ENCODE measurements at regions not wholly inside any gene's neighbourhood (a gene's known extent, or its start where the extent isn't known, plus 50 kb on each side); places are given as distances from the start of the nearest gene placed in this dataset.

DNA sequence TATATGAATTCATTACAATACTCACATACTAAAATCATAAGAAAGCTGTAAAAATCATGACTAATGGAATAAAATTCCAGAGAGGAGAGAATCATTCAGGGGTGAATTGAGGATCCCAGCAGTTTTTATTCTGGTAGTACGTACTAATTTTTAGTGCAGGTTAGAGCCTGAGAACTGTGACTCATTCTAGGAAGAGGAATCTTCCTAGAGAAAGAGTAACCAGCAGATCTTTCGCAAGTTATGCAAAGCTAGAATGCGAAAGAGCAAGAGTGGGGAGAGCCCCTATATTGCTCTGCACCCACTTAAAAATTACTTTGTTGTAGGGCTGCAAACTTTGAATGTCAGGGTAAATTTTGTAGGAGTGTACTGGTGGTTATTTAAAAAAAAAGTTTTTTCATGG, 303.6 kb upstream of the ARPP21 start:
- no peak overlapping the region for H3K27ac ChIP-seq
- no peak overlapping the region for H3K4me3 ChIP-seq

DNA sequence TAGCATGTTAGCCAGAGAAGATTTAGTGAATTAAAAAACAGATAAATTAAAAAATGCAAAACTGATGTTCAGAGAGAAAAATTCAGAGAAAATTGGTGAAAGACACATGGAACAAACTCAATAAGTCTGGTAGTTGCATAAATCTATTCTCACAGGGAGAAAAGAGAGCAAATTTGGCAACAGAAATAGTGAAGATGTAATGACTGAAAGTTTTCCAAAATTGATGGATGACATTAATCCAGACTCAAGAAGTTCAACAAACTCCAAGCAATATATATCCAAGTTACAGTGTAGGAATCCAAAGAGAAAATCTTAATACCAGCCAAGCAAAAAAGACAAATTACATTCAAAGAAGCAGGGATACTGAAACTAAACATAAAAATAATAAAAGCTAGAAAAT, 302.7 kb upstream of the ARPP21 start:
- Histone ChIP-seq H3K4me3 (no peak overlapping the region), H3K27ac (no peak overlapping the region)

DNA sequence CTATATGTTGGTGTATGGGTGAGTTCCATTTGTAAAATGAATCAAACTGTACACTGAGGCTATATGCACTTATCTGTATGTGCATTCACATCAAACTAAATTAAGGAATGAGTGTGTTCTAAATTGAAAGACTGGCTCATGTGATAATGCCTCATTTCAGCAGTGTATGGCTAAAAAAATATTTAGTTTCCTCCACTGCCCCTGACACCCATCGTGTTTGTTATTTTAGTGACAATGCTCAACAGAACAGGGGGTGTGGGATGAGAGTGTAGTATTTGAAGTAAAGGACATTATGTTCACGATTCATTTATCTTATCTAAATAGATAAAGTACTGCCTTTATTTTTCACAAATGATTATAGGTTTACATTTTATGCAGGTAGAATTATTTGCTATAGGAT, 301.1 kb upstream of the ARPP21 start:
- no peak overlapping the region for H3K27ac ChIP-seq

DNA sequence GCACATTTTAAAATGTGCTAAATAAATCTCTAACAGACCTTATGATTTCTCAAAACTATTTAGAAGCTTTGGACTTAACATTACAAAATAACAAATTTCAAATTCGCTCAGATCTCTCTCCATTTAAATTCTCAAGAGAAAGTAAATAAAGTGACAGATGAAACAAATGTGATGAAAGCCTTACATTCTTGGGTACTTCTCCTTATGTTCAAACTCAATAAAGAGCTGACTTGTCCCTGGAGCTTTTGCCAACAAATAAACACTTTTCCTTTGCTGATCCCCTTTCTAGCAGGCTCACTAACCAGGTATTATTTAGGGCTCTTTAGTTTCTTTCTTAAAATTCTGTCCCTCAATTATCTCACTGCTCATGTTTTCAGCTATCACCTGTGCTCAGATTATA, 259.1 kb upstream of the ARPP21 start:
- H3K27ac ChIP-seq: no peak overlapping the region
- no peak overlapping the region for H3K4me3 ChIP-seq

More for the DNA sequence above, 301.1 kb upstream of the ARPP21 start:
- no peak overlapping the region for H3K4me3 ChIP-seq

DNA sequence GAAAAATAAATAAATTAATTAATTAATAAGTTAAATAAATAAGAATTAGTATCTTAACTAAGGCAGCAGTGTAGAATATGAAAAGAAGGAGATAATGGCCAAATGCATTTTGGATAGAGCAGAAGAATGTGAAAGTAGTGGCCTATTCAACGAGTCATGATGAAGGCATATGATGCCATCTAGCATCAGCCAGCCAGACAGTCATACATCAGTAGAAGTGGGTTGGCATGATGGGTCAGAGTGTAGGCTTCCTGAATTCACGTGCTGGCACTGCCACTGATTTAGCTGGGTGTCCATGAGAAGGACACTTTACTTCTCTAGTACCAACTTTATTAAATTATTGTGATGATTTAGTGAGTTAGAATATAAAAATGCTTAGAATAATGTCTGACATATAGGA, 256.1 kb upstream of the ARPP21 start:
- Histone ChIP-seq H3K27ac (no peak overlapping the region), H3K4me3 (no peak overlapping the region)

DNA sequence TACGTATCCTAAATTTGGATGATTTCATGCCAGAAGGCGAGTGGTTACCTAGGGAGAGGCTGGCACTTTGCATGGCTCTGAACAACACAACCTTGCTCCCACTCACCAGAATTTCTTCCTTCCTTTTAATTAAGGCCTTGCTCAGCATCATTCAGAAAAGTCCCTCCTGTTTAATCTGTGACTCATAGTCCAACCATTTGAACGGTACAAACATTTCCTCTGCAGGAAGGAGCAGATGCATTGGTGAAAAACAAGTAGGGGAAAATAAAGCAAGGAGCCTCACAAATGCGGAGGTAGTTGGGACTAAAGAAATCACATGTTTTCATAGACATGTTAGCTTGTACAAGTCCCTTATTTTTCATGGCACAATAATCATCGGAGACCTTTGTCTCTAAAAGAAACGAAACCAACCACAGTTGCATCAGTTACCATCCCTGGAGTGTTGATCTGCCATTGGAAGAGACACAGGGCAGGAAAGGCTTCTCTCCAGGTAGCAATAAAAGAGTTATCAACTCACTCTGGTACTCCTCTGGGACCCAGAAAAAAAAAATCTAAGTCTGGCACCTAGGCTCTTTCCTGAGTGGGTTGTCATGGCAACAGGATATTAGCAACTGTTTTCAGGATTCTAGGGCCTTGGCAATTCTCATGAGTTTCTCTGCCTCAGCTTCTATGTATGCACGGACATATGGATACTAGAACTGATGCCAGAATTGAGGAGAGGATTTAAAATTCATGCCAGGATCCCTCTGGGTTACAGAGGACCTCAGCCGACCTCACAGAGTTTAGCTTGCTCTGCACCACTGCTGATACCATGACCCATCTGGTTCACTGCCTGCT, 255.4 kb upstream of the ARPP21 start:
- no peak overlapping the region for H3K27ac ChIP-seq

DNA sequence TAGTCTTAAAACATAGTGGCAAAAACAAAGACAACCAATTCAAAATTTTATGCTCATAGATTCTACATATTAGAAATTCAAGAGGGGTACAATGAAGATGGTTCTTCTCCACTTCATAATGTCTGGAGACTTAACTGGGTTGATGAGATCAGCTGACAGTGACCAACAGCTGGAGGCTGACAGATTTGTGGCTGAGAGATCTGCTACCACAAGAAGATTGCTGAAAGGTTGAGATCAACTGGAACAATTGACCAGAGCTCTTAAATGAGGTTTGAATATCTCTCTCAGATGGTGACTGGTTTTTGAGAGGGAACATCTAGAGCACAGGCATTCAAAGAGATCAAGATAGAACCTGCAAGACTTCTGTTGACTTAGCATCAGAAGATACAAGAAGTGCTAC, 254.1 kb upstream of the ARPP21 start:
- H3K4me3 ChIP-seq: no peak overlapping the region
- H3K27ac ChIP-seq: no peak overlapping the region

More for the DNA sequence above, 255.4 kb upstream of the ARPP21 start:
- H3K4me3 ChIP-seq: no peak overlapping the region

DNA sequence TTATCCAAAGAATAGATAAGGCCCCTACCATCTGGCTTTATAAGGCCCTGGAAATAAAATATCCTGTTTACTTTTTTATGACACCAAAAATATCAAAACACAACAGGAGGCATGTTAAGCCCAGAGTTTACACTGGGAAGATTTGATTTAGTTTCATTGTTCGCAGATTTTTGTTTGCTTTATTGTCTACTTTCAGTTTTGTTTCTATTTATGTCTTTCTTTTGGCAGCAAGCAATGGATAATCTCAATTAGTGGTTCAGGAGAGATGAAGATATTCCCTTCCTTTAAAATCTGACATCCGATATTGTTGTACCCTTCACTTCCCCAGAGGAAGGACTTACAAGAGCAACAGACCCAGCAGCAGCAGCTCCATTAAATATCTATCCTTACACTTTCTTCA, 249.4 kb upstream of the ARPP21 start:
- Histone ChIP-seq H3K27ac (no peak overlapping the region), H3K4me3 (no peak overlapping the region)

DNA sequence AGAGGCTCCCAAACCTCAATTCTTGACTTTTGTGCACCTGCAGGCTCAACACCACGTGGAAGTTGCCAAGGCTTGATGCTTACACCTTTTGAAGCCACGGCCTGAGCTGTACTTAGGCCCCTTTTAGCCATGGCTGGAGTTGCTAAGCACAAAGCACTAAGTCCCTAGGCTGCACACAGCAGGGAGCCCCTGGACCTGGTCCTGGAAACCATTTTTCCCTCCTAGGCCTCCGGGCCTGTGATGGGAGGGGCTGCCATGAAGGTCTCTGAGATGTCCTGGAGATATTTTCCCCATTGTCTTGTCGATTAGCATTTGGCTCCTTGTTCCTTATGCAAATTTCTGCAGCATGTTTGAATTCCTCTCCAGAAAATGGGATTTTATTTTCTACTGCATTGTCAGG, 247.1 kb upstream of the ARPP21 start:
- Histone ChIP-seq H3K27ac (no peak overlapping the region), H3K4me3 (no peak overlapping the region)

DNA sequence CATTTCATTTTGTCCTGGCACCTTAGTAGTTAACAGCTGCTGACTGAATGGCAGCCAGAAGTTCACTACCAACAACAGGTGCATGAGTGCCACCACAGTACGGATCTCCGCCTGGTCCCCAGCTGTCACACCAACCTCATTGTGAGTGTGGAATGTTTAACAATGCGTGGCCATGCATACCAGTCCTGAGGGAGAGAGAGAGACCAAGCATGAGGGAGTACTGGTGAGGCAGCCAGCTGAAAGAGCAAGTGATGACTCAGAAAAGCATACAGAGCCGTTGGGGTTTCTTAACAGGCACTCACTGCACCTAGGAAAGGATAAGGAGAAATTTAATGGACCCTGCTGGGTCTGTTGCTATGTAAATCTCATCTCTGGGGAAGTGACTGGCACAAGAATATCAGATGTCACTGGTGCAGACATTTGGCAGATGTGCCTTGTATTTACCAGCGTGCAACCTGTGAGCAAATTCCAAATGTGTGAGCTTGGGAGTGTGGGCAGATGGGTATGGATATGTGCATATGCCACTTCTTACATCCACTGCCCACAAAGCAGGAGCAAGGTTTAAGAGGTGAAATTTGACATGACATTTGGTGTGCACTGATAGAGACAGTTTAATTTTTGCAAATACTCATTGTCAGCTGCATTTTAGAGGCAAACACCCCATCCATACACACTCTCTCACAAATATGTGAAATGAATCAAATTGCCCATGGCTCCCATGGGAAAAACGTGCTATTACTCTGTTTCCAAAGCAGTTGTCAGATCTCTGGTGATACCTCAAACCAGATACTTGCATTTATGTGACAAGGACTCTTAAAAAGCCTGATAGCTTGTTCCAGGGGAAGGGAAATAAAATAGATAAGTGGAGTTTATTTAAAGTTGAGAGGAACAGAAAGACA, 245.2 kb upstream of the ARPP21 start:
- Histone ChIP-seq H3K27ac (no peak overlapping the region), H3K4me3 (no peak overlapping the region)

DNA sequence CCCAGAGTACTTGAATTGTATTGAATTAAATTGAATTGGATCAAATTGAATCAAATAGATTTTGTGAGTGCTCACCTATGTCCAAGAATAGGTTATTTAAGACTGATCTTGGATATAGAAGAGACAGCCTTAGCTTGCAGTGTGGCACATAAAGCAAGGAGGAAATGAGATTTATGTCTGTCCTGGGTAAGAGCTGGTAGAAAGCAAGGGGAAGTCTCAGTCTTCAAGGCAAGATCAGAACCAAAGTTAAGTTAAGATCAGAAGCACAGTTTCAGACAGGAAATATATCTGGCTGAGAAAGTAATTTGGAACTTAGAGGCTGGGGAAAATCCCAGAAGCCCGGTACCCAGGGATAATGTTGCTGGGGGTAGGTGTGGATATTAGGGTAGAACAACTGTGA, 244.4 kb upstream of the ARPP21 start:
- no peak overlapping the region for H3K4me3 ChIP-seq
- no peak overlapping the region for H3K27ac ChIP-seq

DNA sequence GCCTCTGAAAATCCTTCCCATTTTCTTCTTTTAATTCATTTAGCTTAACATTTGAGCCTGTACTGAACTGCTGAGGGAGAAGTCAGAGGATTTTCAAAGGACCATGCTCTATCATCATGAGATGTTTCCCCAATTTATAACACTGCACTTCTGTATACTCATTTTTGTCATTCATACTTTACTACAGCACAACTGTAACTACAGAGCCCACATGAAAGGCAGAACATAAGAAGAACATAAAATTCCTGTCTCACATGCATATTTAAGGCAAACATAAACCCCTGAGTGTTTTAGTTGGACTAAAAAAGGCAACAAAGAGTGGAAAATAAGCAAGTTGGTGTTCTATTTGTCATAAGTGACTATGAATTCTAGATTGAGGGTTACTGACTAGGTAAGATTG, 237.7 kb upstream of the ARPP21 start:
- no peak overlapping the region for H3K27ac ChIP-seq
- H3K4me3 ChIP-seq: no peak overlapping the region

DNA sequence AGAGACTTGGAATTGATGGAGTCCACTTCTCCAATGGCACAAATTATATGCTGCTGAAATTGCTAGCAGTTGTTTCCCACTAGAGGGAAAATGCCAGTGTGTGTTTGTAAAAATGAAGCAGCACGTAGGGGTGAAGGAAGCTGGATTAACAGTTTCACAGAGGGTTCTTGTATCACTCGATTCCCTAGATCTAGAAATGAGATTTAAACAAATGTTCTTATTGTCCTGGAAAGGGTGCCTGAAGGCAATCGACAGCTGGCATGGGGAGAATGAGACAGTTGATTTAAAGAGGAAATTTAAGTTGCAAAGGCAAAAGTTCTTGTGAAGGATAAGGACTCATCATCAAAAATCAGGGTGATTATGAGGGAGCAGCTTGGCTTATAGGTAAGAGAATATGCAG, 234.8 kb upstream of the ARPP21 start:
- H3K27ac ChIP-seq: no peak overlapping the region
- no peak overlapping the region for H3K4me3 ChIP-seq

DNA sequence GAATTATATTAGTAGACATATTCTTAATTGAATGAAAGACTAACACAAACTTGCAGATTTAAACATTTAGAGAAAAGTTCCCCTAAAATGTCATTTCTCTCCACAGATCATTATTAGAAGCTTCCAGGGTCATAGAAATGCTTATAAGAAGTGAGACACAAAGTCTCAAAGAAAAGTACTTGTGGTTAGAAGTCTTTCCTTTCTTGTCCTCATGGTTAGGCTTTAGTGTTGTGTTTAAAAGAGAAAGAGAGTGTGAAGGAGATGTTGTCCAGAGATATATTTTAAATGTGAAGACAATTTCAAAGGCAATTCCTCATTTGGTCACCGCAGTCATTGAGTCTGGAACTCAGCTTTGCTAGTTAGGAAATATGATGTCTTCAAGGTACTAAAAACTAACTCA, 230.4 kb upstream of the ARPP21 start:
- H3K4me3 ChIP-seq: no peak overlapping the region
- no peak overlapping the region for H3K27ac ChIP-seq

DNA sequence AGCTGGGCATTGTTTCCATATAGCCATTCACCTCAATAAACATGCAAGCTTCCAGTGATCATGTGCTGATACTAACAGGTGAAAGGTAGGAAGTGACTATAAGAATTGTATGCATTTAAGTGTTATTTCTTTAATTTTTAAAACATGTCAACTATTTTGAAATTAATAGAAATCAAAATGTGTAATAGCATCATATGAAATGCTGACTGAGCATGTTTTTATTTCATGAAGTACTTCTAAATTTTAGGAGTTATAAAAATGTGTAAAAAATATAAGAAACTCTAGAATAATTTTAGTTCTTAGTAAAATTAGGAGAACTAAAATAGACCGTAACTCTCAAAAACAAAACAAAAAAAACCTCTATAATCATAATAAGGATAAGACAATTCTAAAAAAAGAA, 229.3 kb upstream of the ARPP21 start:
- Histone ChIP-seq H3K4me3 (no peak overlapping the region), H3K27ac (no peak overlapping the region)

DNA sequence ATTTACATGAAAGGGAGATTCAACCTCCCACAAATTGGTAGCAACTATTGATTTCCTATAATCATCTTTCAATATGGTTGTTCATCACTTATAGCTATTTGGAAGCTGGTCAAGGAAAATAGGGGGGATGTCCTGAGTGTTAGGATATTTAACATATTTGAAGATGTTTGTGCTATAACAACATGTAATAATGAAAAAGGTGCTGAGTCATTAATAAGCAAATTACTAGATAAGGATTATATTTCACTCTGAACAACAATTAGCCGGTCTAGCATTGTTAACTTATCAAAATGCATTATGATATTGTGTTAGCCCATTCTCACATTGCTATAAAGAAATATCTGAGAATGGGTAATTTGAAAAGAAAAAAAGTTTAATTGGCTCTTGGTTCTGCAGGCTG, 225.8 kb upstream of the ARPP21 start:
- H3K27ac ChIP-seq: no peak overlapping the region
- H3K4me3 ChIP-seq: no peak overlapping the region

DNA sequence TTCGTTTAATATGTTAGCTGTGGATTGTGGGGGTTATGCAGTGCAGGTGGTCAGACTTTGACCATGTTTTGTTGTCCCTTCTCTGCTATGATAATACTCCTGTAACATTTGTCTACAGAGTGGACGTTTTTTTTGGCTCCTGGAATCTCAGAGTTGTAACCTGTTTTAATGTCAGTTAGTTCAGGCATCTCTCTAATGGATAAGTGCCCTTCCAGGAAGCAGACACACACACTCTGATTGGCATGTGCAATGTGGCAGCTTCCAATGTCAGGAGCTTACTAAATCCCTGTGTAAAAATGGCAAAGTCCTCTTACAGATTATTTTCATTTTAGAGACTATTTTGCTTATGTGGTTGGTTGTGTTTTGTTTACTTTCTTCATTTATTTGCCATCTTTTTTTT, 222.2 kb upstream of the ARPP21 start:
- no peak overlapping the region for H3K4me3 ChIP-seq
- H3K27ac ChIP-seq: no peak overlapping the region

DNA sequence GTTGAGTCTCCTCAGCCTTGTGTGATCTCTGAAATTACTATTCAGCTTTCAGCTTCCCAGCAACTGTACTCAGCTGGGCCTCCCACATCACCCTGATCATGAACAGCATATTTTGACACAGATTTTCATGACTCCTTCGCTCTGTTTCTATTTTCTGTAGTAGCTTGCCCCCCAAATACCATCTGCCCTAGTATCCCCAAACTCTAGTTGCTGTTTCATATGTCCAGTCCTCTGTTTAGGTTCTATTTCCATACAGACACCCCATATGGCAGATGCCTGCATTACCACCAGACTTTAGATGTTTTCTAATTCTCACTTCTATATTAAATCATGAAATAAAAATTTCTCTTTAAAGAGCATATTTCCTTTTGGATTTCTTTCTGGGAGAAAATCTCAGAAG, 217.2 kb upstream of the ARPP21 start:
- H3K4me3 ChIP-seq: no peak overlapping the region
- H3K27ac ChIP-seq: no peak overlapping the region

DNA sequence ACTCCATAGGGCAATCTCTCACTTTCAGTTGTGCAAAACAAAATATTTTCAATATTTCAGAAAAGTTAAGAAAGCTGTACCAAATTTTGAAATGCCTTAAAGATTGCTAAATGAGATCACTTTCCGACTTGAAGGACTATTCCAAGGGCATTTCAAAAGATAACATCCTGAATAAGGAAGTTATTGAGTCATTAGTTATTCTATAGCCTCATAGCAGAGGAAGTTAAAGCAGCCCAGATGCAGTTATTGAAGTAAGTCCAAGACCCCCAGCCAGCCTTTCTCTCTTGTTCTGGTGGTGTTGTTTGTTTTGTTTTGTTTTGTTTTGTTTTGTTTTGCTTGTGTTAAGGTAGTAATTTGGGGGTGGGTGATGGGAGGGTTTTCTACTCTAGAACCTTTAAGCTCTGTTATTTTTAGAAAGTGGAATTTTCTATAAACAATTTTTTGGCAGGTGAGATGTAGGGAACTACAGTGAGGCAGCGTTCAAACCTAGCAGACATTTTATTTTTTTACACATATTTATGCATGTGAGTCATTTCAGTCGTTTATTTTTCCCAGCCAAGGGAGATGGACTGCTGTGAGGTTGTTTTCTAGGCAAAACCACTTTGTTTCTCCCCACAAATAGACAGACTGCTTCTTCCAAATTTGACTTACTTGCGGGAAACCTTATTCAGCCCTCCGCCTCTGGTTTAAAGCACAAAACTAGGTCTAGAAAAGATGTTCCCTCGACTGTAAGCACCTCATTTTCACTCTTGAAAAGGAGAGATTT, 216.3 kb upstream of the ARPP21 start:
- H3K27ac ChIP-seq: no peak overlapping the region
- no peak overlapping the region for H3K4me3 ChIP-seq

DNA sequence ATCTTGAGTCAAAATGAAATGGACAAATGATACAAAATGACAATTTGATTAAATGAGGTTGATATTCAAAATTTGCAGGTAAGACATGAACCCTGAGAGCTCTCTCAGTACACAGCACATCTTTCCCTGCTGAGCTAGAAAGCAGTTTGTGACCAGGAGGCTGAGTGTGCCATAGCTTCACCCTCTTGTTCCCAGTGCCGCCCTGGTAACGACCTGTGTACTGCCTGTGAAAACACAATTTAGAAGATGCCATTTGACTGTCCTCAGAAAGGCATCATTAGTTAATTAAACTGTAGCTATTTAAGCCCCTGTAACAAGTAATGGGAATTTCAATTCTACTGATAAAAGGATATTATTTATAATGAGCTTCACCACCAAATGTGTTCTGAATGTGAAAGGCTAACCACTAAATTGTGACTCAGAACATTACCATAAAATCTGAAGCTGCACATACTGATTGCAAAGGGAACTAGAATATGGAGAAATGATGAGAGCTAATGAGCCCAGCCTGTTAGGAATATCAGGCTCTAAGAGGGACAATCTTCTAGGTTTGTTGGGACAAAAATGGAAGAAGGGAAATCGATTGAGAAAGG, 212.9 kb upstream of the ARPP21 start:
- Histone ChIP-seq H3K27ac (no peak overlapping the region), H3K4me3 (no peak overlapping the region)

Measured in skin epidermis (tissue), 12 donors.